ENCODE measurements at regions not wholly inside any gene's neighbourhood (a gene's known extent, or its start where the extent isn't known, plus 50 kb on each side); places are given as distances from the start of the nearest gene placed in this dataset.

GRCh38 chr18:64806232-64806631 is 657.3 kb upstream of the LINC00305 start:
- H3K27ac ChIP-seq (ENCODE audit: extremely low read length, insufficient read depth, low read length) = no peak overlapping the region
- ChIA-PET POLR2A (no interaction called here), CTCF (ENCODE audit: low intra/inter-chr PET ratio, low total read pairs) (no interaction called here)
- ATAC-seq = no peak
- H3K36me3 ChIP-seq (replicated peaks in 1 of 2; ENCODE audit: control insufficient read depth in 1 of 2, insufficient read depth in 2 of 2, low read length in 2 of 2) = no peaks in the 10 kb centered on the region
- intact Hi-C loops (cut with micrococcal nuclease; ENCODE audit: unreplicated experiment) (no loop called here), in situ Hi-C loops (cut with HindIII; ENCODE audit: extremely low pct_ligation_motif_present, low pct_unique_long_range_greater_than_20kb) (no loop called here)
- no peak overlapping the region for H3K4me2 ChIP-seq (ENCODE audit: low read depth, low read length)
- H3K27me3 ChIP-seq (ENCODE audit: control insufficient read depth in 1 of 2, insufficient read depth in 2 of 2, low read length in 2 of 2) = no peaks in the 10 kb centered on the region
- no peaks in the 10 kb centered on the region for H3K9me3 ChIP-seq (ENCODE audit: low read length)
- H2AFZ ChIP-seq (ENCODE audit: low read length) = no peak overlapping the region
- no peak for FAIRE-seq
- BruUV-seq (replicated peaks) = no TSS peak
- TF ChIP-seq, protein P1, sequence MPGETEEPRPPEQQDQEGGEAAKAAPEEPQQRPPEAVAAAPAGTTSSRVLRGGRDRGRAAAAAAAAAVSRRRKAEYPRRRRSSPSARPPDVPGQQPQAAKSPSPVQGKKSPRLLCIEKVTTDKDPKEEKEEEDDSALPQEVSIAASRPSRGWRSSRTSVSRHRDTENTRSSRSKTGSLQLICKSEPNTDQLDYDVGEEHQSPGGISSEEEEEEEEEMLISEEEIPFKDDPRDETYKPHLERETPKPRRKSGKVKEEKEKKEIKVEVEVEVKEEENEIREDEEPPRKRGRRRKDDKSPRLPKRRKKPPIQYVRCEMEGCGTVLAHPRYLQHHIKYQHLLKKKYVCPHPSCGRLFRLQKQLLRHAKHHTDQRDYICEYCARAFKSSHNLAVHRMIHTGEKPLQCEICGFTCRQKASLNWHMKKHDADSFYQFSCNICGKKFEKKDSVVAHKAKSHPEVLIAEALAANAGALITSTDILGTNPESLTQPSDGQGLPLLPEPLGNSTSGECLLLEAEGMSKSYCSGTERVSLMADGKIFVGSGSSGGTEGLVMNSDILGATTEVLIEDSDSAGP (CRISPR knock-in tag; IDR thresholded peaks at IDR 0.05; ENCODE audit: borderline replicate concordance) = no peak
- TF ChIP-seq, protein P2, sequence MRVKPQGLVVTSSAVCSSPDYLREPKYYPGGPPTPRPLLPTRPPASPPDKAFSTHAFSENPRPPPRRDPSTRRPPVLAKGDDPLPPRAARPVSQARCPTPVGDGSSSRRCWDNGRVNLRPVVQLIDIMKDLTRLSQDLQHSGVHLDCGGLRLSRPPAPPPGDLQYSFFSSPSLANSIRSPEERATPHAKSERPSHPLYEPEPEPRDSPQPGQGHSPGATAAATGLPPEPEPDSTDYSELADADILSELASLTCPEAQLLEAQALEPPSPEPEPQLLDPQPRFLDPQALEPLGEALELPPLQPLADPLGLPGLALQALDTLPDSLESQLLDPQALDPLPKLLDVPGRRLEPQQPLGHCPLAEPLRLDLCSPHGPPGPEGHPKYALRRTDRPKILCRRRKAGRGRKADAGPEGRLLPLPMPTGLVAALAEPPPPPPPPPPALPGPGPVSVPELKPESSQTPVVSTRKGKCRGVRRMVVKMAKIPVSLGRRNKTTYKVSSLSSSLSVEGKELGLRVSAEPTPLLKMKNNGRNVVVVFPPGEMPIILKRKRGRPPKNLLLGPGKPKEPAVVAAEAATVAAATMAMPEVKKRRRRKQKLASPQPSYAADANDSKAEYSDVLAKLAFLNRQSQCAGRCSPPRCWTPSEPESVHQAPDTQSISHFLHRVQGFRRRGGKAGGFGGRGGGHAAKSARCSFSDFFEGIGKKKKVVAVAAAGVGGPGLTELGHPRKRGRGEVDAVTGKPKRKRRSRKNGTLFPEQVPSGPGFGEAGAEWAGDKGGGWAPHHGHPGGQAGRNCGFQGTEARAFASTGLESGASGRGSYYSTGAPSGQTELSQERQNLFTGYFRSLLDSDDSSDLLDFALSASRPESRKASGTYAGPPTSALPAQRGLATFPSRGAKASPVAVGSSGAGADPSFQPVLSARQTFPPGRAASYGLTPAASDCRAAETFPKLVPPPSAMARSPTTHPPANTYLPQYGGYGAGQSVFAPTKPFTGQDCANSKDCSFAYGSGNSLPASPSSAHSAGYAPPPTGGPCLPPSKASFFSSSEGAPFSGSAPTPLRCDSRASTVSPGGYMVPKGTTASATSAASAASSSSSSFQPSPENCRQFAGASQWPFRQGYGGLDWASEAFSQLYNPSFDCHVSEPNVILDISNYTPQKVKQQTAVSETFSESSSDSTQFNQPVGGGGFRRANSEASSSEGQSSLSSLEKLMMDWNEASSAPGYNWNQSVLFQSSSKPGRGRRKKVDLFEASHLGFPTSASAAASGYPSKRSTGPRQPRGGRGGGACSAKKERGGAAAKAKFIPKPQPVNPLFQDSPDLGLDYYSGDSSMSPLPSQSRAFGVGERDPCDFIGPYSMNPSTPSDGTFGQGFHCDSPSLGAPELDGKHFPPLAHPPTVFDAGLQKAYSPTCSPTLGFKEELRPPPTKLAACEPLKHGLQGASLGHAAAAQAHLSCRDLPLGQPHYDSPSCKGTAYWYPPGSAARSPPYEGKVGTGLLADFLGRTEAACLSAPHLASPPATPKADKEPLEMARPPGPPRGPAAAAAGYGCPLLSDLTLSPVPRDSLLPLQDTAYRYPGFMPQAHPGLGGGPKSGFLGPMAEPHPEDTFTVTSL (CRISPR knock-in tag; IDR thresholded peaks at IDR 0.05; ENCODE audit: borderline replicate concordance) = no peak
- no peak for TF ChIP-seq ZBTB7B (CRISPR knock-in tag; IDR thresholded peaks at IDR 0.05)
- TF ChIP-seq FIP1L1 (IDR thresholded peaks at IDR 0.05; ENCODE audit: borderline replicate concordance, insufficient read depth, low read depth, low read length) = no peak
- no peak for TF ChIP-seq RNF2 (conservative IDR thresholded peaks at IDR 0.05; ENCODE audit: low read depth)
- TF ChIP-seq ATF7-NPFF (CRISPR knock-in tag; IDR thresholded peaks at IDR 0.05; ENCODE audit: low read depth) = no peak
- TF ChIP-seq RFX3 (CRISPR knock-in tag; IDR thresholded peaks at IDR 0.05) = no peak
- WGBS (ENCODE audit: low lambda C conversion rate) = 0% methylated on average over 2 of the region's 2 CpGs
- H3K79me2 ChIP-seq (ENCODE audit: insufficient read depth, low read length) = no peaks in the 10 kb centered on the region
- no peak overlapping the region for H3K4me3 ChIP-seq (replicated peaks in 1 of 3; ENCODE audit: insufficient read depth in 1 of 3, low read depth in 2 of 3, low read length in 3 of 3)
- no peak overlapping the region for H3K9ac ChIP-seq (ENCODE audit: insufficient read depth, low read depth, low read length)
- no peak for DNase-seq (ENCODE audit: low spot score)
- no peaks in the 10 kb centered on the region for H3K4me1 ChIP-seq (ENCODE audit: insufficient read depth, low read length)
- H4K20me1 ChIP-seq (ENCODE audit: insufficient read depth, low read length) = no peaks in the 10 kb centered on the region
